ENCODE measurements at regions not wholly inside any gene's neighbourhood (a gene's known extent, or its start where the extent isn't known, plus 50 kb on each side); places are given as distances from the start of the nearest gene placed in this dataset.

DNA sequence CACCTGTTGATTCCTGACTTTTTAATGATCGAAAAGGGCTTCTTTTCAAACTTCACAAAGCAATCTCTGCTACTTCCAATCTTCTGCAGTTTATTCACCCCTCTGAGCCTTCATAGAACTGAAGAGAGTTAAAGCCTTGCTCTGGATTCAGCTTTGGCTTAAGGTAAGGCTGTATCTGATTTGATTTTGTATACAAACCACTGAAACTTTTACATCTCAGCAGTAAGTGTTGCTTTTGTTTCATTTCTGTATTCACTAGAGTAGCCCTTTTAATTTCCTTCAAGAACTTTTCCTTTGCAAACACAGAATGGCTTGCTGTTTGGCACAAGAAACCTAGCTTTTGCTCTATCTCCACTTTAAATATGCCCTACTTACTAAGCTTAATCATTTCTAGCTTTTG is 1193.0 kb upstream of the GBE1 start:
- H3K27ac ChIP-seq, result no peak overlapping the region
- no peaks in the 10 kb centered on the region for H3K4me1 ChIP-seq
- no peaks in the 10 kb centered on the region; the same call in 1 of the 2 replicates for H3K9me3 ChIP-seq
- H3K4me2 ChIP-seq, result no peak overlapping the region
- TF ChIP-seq Cebpa-rat (IDR thresholded peaks at IDR 0.05), result no peak
- no peak overlapping the region for H3K9ac ChIP-seq
- H3K27me3 ChIP-seq, result no peaks in the 10 kb centered on the region
- H3K4me3 ChIP-seq, result no peak overlapping the region
- no peaks in the 10 kb centered on the region for H4K20me1 ChIP-seq
- H3K36me3 ChIP-seq, result no peaks in the 10 kb centered on the region

DNA sequence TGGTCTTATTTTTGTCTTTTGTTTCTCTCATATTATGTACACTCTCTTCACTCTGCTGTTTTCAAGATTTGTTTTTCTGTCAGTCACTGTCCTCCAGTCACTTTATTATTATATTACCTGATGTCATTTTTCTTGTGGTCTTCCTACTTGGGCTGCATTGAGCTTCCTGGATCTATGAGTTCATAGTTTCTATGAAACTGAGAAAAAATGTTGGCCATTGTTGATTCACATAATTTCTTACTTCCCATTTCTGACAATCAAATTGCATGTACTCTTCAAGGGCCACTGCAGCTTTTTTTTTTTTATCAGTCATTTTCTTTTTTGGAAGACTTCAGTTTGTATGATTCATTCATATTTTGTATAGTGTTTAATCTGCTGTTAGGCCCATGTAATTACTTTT is 1180.6 kb upstream of the GBE1 start:
- Histone ChIP-seq H3K27me3 (no peaks in the 10 kb centered on the region), H3K27ac (no peak overlapping the region), H4K20me1 (no peaks in the 10 kb centered on the region), H3K9ac (no peak overlapping the region), H3K4me3 (no peak overlapping the region), H3K9me3 (no peaks in the 10 kb centered on the region; the same call in 1 of the 2 replicates), H3K4me1 (no peaks in the 10 kb centered on the region), H3K36me3 (no peaks in the 10 kb centered on the region), H3K4me2 (no peak overlapping the region)
- TF ChIP-seq Cebpa-rat (IDR thresholded peaks at IDR 0.05), result no peak

DNA sequence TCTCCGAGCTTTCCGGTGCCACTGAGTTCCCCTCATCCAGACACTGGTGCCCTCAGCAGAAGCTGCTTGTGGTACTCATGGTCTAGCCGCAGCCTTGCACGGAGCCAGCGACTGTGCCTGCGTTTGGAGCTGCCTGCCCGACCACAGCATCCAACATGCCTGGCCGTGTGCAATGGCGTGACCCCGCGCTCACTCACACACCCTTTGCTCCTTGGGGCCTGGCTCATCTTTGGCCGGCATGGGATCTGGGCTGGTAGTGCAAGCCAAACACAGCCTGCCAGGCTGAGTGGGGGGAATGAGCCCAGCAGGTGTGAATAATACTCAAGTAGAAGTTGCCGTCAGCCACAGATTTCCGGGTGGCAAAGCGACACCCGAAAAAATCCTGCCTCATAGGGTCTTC is 1178.7 kb upstream of the GBE1 start:
- Histone ChIP-seq H4K20me1 (no peaks in the 10 kb centered on the region), H3K27me3 (no peaks in the 10 kb centered on the region), H3K4me1 (no peaks in the 10 kb centered on the region), H3K27ac (no peak overlapping the region), H3K36me3 (no peaks in the 10 kb centered on the region), H3K9ac (no peak overlapping the region), H3K4me3 (no peak overlapping the region), H3K4me2 (no peak overlapping the region), H3K9me3 (no peaks in the 10 kb centered on the region; the same call in 1 of the 2 replicates)
- TF ChIP-seq Cebpa-rat (IDR thresholded peaks at IDR 0.05), result no peak

DNA sequence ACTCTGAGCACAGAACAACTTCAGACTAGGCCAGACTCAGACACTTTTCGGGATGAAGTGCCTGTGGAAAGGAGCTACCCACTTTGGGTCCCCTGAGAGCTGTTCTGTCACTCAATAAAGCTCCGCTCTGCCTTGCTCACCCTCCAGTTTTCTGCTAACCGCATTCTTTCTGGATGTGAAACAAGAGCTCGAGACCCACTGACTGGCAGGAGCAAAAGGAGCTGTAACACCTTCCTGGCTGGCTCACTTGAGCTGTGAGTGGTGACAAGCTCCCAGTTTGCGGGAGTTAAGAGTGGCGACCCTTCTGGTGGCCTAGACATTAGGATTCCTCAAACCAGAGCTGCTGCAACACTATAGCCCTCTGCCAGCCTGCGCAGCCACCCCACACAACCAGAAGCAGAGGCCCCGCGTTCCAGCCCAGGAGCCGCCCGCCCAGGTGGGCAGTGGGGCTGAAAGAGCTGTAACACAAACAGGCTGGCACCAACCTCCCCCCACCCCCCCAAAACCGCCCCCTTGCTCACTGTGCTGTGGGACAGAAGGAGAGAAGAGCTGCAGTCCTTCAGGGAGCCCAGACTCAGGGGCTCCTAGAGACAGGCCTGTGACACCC is 1178.1 kb upstream of the GBE1 start:
- no peak overlapping the region for H3K4me2 ChIP-seq
- no peak for TF ChIP-seq Cebpa-rat (IDR thresholded peaks at IDR 0.05)
- no peak overlapping the region for H3K9ac ChIP-seq
- no peak overlapping the region for H3K4me3 ChIP-seq
- H3K4me1 ChIP-seq, result no peaks in the 10 kb centered on the region
- no peaks in the 10 kb centered on the region for H3K36me3 ChIP-seq
- H3K27me3 ChIP-seq, result no peaks in the 10 kb centered on the region
- no peaks in the 10 kb centered on the region; the same call in 1 of the 2 replicates for H3K9me3 ChIP-seq
- H4K20me1 ChIP-seq, result no peaks in the 10 kb centered on the region
- no peak overlapping the region for H3K27ac ChIP-seq

DNA sequence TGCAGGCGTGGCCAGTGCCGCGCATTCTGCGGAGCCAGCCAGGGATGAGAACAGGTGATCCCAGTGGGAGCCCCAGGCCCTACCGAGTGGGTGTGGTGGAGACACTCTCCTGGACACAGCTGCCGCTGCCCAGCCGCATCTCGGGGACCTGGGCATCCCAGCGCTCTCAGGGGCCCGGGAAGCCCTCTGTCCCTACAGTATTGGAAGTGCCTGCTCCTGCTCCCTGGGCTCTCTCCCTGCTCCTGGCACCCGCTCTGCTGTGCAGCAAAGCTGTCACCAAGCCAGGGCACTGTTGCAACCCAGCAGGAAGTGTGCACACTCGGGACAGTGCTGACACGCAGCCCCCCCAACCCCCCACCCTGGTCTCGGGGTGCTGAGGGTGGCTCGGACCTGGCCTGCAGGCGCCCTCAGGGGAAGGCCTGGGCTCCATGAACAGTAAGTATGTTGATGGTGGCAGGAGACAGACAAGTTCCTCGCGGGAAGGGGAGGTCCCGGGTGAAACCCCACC is 1177.4 kb upstream of the GBE1 start:
- H3K4me1 ChIP-seq, result no peaks in the 10 kb centered on the region
- H3K27me3 ChIP-seq, result no peaks in the 10 kb centered on the region
- H3K9me3 ChIP-seq, result peaks cover 3% of the 10 kb centered on the region
- H4K20me1 ChIP-seq, result no peaks in the 10 kb centered on the region
- no peak overlapping the region for H3K4me3 ChIP-seq
- no peak overlapping the region for H3K9ac ChIP-seq
- no peaks in the 10 kb centered on the region for H3K36me3 ChIP-seq
- TF ChIP-seq Cebpa-rat (IDR thresholded peaks at IDR 0.05), result no peak
- no peak overlapping the region for H3K4me2 ChIP-seq
- no peak overlapping the region for H3K27ac ChIP-seq

DNA sequence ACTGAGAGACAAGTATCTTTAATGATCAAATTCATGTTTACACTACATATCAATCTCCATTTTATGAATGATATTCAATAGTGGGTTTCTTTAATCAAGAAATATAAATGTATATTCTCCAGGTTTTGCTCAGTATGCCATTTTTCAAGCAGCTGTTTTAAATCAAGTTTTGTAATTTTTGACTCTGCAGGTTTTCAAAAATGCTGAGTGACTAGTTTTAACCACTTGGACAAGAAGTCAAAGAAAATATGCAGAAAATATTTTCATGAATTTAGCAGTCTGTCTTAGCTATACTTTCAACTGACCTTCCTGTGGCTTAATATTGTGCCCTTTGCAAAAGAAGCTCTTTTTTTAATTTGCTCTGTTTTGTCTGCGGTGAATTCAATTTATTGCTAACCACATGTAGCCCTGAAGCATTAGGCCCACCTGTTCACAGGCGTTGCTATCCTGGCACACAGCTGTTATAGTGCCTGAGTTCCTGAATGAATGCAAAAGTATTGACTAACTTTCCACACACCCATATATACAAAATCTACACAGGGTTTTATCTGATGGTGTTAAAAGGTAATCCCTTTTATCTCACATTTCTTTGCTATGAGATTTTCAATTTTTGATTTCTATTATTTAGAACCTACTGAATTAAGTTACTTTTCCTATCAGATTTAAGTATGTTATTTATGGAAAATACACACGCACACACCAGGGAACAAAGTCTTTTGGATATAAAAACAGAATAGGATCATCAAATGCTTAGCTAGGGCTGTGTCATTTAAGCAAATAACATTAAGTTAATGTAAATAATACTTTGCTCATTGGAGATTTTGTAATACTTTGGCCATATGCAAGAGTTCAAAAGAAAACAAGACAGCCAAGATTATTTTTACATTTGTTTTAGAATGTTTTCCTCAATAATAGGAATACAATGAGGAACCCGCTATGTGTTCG is 1166.1 kb upstream of the GBE1 start:
- Histone ChIP-seq H3K4me3 (no peak overlapping the region), H3K4me1 (no peaks in the 10 kb centered on the region), H4K20me1 (no peaks in the 10 kb centered on the region), H3K4me2 (no peak overlapping the region), H3K9me3 (no peaks in the 10 kb centered on the region), H3K27me3 (no peaks in the 10 kb centered on the region), H3K27ac (no peak overlapping the region), H3K36me3 (no peaks in the 10 kb centered on the region), H3K9ac (no peak overlapping the region)
- no peak for TF ChIP-seq Cebpa-rat (IDR thresholded peaks at IDR 0.05)

DNA sequence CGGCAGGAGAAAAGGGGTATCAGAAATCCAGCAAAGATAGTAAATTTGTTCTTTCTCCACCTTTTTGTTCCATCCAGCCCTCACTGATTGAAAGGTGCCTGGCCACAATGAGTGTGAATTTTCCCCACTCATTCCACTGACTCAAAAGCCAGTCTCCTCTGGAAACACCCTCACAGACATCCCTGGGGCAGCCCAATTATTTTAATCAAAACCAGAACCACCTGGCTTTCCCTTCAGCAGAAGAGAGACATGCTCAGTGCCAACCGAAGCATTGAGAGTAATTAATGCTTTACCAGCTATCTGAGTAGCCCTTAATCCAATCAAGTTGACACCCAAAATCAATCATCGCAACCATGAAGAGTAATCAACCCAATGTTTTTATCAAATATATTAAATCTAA is 1129.6 kb upstream of the GBE1 start:
- Histone ChIP-seq H3K27ac (no peak overlapping the region), H3K36me3 (no peaks in the 10 kb centered on the region), H3K4me2 (no peak overlapping the region), H4K20me1 (no peaks in the 10 kb centered on the region), H3K4me1 (no peaks in the 10 kb centered on the region), H3K27me3 (no peaks in the 10 kb centered on the region), H3K9ac (no peak overlapping the region), H3K4me3 (no peak overlapping the region), H3K9me3 (no peaks in the 10 kb centered on the region)
- no peak for TF ChIP-seq Cebpa-rat (IDR thresholded peaks at IDR 0.05)

DNA sequence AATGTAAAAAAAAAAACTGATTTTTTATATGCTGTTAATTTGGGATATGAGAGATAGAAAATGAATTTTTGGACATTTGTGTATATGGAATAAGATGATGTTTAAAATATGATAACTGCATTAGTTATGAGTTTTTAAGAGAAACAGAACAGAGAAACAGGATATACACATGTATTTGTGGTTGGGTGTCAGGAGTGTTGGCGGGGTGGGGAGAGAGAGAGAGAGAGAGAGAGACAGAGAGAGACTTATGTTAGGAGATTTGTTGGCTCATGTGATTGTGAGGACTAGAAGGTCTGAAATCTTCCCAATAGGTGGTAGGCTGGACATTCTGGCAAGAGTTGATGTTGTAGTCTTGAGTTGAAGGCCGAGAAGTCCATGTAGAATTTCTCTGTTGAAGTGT is 1121.6 kb upstream of the GBE1 start:
- Histone ChIP-seq H4K20me1 (no peaks in the 10 kb centered on the region), H3K4me1 (no peaks in the 10 kb centered on the region), H3K27me3 (no peaks in the 10 kb centered on the region), H3K4me3 (no peak overlapping the region), H3K27ac (no peak overlapping the region), H3K4me2 (no peak overlapping the region), H3K9ac (no peak overlapping the region), H3K9me3 (no peaks in the 10 kb centered on the region), H3K36me3 (no peaks in the 10 kb centered on the region)
- TF ChIP-seq Cebpa-rat (IDR thresholded peaks at IDR 0.05), result no peak

DNA sequence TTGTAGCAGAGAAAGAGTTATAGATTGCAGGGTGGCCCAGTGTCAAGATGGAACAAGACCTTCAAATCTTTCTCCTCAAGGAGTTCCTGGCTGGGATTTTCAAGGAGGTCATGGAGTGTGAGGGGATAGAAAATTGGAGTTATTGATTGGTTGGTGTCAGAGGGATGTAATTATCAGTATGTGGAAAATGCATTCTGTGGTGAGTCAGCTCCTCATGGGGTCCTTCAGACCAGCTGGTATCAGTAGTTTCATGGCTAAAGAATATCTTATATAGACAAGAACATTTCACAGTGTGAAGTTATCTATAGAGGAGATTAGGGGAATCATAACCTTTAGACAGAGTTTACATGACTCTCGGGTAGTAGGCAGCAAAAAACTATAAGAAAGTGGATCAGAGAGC is 1114.0 kb upstream of the GBE1 start:
- Histone ChIP-seq H3K9ac (no peak overlapping the region), H3K36me3 (no peaks in the 10 kb centered on the region), H3K27me3 (no peaks in the 10 kb centered on the region), H4K20me1 (no peaks in the 10 kb centered on the region), H3K27ac (no peak overlapping the region), H3K9me3 (no peaks in the 10 kb centered on the region), H3K4me1 (no peaks in the 10 kb centered on the region), H3K4me3 (no peak overlapping the region), H3K4me2 (no peak overlapping the region)
- TF ChIP-seq Cebpa-rat (IDR thresholded peaks at IDR 0.05), result no peak

DNA sequence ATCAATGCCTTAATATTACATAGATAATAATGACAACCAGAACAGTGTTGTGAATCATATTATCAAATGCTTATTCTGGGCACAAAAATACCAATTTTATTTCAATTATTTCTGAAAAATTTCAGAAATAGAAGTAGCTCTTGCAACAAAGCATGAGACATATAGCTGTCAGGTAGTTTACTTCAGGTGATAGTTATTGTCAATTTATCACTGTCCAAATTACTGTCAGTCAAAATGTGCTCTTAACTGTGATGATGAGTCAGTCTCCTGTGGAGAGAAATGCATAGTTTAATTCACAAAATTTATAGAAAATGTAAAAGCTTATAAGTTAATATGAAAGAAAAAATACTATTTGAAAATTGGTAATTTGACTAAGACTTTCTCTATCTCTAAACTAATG is 1078.4 kb upstream of the GBE1 start:
- Histone ChIP-seq H3K36me3 (no peaks in the 10 kb centered on the region), H3K4me2 (no peak overlapping the region), H3K4me3 (no peak overlapping the region), H3K27ac (no peak overlapping the region), H4K20me1 (no peaks in the 10 kb centered on the region), H3K4me1 (no peaks in the 10 kb centered on the region), H3K27me3 (no peaks in the 10 kb centered on the region), H3K9ac (no peak overlapping the region), H3K9me3 (no peaks in the 10 kb centered on the region)
- TF ChIP-seq Cebpa-rat (IDR thresholded peaks at IDR 0.05), result no peak
